Neuronal stem cell (in vitro differentiated cells): ENCODE measurements at regions not wholly inside any gene's neighbourhood (a gene's known extent, or its start where the extent isn't known, plus 50 kb on each side); places are given as distances from the start of the nearest gene placed in this dataset.
"Not testable (repeated sequence)": the region's sequence is repeated elsewhere in the genome, so short reads cannot be mapped to it uniquely, and the experiment has no call there.

Experiments used
- DNase-seq: peaks from one replicate; pipeline ENCODE4 v3.0.0-alpha.2; 2013; ENCODE audit warnings: low spot score
- H2AFZ ChIP-seq: one replicate; pipeline ENCODE4 v1.6.1; 2013; ENCODE audit warnings: mild to moderate bottlenecking, low read length, inconsistent platforms
- H2AK5ac ChIP-seq: 2 replicates; pipeline ENCODE4 v1.6.1; 2013; ENCODE audit warnings: low read depth, mild to moderate bottlenecking, inconsistent platforms, low read length, moderate library complexity, mixed read lengths
- H2BK120ac ChIP-seq: 2 replicates; pipeline ENCODE4 v1.6.1; 2013; ENCODE audit warnings: low read depth, mild to moderate bottlenecking, inconsistent platforms, low read length, moderate library complexity, mixed read lengths
- H2BK12ac ChIP-seq: one replicate; pipeline ENCODE4 v1.6.1; 2013; ENCODE audit warnings: low read length, inconsistent platforms
- H2BK15ac ChIP-seq: 2 replicates; pipeline ENCODE4 v1.6.1; 2013; ENCODE audit warnings: mild to moderate bottlenecking, low read length, inconsistent platforms, mixed read lengths
- H2BK5ac ChIP-seq: one replicate; pipeline ENCODE4 v1.6.1; 2013; ENCODE audit warnings: inconsistent platforms, mild to moderate bottlenecking, low read length, moderate library complexity
- H3K14ac ChIP-seq: one replicate; pipeline ENCODE4 v1.6.1; 2013; ENCODE audit warnings: low read length, inconsistent platforms
- H3K18ac ChIP-seq: 2 replicates; pipeline ENCODE4 v1.6.1; 2013; ENCODE audit warnings: low read length, inconsistent platforms
- H3K23ac ChIP-seq: 2 replicates; pipeline ENCODE4 v1.6.1; 2013; ENCODE audit warnings: low read depth, mild to moderate bottlenecking, mixed read lengths, low read length, inconsistent platforms; ENCODE audit not compliant: poor library complexity
- H3K27ac ChIP-seq: replicated peaks from 3 replicates; pipeline ENCODE4 v1.5.1; 2013; ENCODE audit warnings: low read length, inconsistent platforms
- H3K27me3 ChIP-seq, 3 experiments: 2 replicates each; pipeline ENCODE4 v1.6.1; 2013; ENCODE audit warnings: low read length in 3 of 3, mild to moderate bottlenecking in 2 of 3, inconsistent platforms in 1 of 3, low read depth in 1 of 3, mixed read lengths in 1 of 3, moderate library complexity in 1 of 3; ENCODE audit not compliant: control insufficient read depth in 3 of 3, insufficient read depth in 3 of 3
- H3K36me3 ChIP-seq, 2 donors: replicated peaks in 1 of 2; 2 replicates each; pipeline ENCODE4 v1.6.1; 2013; ENCODE audit warnings: low read length in 2 of 2; ENCODE audit not compliant: control insufficient read depth in 2 of 2, insufficient read depth in 2 of 2
- H3K4ac ChIP-seq: 2 replicates; pipeline ENCODE4 v1.6.1; 2013; ENCODE audit warnings: inconsistent platforms, mild to moderate bottlenecking, low read length, moderate library complexity
- H3K4me1 ChIP-seq, 2 donors: 1 replicate in 1 of 2; 2 replicates in 1 of 2; pipeline ENCODE4 v1.6.1; 2013; ENCODE audit warnings: low read length in 2 of 2, low read depth in 1 of 2; ENCODE audit not compliant: control insufficient read depth in 2 of 2, insufficient read depth in 1 of 2
- H3K4me2 ChIP-seq: one replicate; pipeline ENCODE4 v1.6.1; 2013; ENCODE audit warnings: mild to moderate bottlenecking, low read length, inconsistent platforms; ENCODE audit not compliant: insufficient read depth, poor library complexity, severe bottlenecking
- H3K4me3 ChIP-seq, 2 donors: 2 replicates each; pipeline ENCODE4 v1.5.1; 2013; ENCODE audit warnings: low read length in 2 of 2, mild to moderate bottlenecking in 2 of 2, inconsistent platforms in 1 of 2, moderate library complexity in 1 of 2
- H3K79me1 ChIP-seq: one replicate; pipeline ENCODE4 v1.6.1; 2013; ENCODE audit warnings: low read depth, mild to moderate bottlenecking, inconsistent platforms, low read length, moderate library complexity
- H3K9ac ChIP-seq: one replicate; pipeline ENCODE4 v1.6.1; 2013; ENCODE audit warnings: mild to moderate bottlenecking, low read depth, low read length, inconsistent platforms; ENCODE audit not compliant: poor library complexity
- H3K9me3 ChIP-seq, 2 donors: replicated peaks in 1 of 2; 2 replicates each; pipeline versions ENCODE3 to v1.6.1; 2013; ENCODE audit warnings: low read length in 2 of 2, mild to moderate bottlenecking in 2 of 2, inconsistent platforms in 1 of 2, low read depth in 1 of 2, mixed read lengths in 1 of 2, moderate library complexity in 1 of 2; ENCODE audit not compliant: control insufficient read depth in 2 of 2, insufficient read depth in 1 of 2
- H4K8ac ChIP-seq: one replicate; pipeline ENCODE4 v1.6.1; 2013; ENCODE audit warnings: low read depth, mild to moderate bottlenecking, inconsistent platforms, low read length, moderate library complexity
- H4K91ac ChIP-seq: one replicate; pipeline ENCODE4 v1.6.1; 2013; ENCODE audit warnings: low read length, low read depth, mild to moderate bottlenecking, inconsistent platforms; ENCODE audit not compliant: poor library complexity
- WGBS, 2 donors: extraction: QIAGEN DNeasy Blood & Tissue Kit; methylation state at CpG; one replicate each; pipeline ENCODE4 v1.1.7; 2013; ENCODE audit warnings: missing lambda C conversion rate in 2 of 2, mixed read lengths in 1 of 2; ENCODE audit not compliant: insufficient read length in 2 of 2, insufficient replicate concordance in 1 of 2; ENCODE audit errors: extremely low coverage in 2 of 2; 5-methylcytosine and 5-hydroxymethylcytosine counted together

DNA sequence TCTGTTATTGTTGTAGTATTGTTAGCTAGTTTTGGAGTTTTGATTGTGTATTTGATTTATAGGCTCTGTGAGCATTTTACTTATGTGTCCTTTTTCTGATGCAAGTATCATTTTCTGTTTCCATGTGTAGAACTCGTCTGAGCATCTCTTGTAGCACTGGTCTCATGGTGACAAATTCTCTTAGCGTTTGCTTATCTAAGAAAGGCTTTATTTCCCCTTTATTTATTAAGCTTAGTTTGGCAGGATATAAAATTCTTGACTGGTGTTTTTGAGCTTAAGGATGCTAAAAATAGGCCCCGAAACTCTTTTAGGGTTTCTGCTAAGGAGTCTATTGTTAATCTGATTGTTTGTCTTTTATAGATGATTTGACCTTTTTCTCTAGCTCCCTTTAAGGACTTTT, 57.6 kb upstream of the THUMPD2 start:
- no peaks in the 10 kb centered on the region for H3K4me1 ChIP-seq
- H2BK12ac ChIP-seq, result no peak overlapping the region
- H3K18ac ChIP-seq, result no peak overlapping the region
- WGBS, 2 donors, result no CpG with 5 or more reads among the region's 3 CpGs
- no peak overlapping the region for H3K4ac ChIP-seq
- peaks cover 0 to 14% of the 10 kb centered on the region in 2 donors for H3K9me3 ChIP-seq
- H3K36me3 ChIP-seq, result no peaks in the 10 kb centered on the region
- no peak for DNase-seq
- H3K9ac ChIP-seq, result no peak overlapping the region
- H2BK5ac ChIP-seq, result no peak overlapping the region
- H3K23ac ChIP-seq, result no peak overlapping the region
- H3K27me3 ChIP-seq, result no peaks in the 10 kb centered on the region
- no peak overlapping the region for H3K4me3 ChIP-seq
- no peak overlapping the region for H2BK15ac ChIP-seq
- no peak overlapping the region for H3K4me2 ChIP-seq
- H4K8ac ChIP-seq, result no peak overlapping the region
- no peak overlapping the region for H2AK5ac ChIP-seq
- no peaks in the 10 kb centered on the region for H3K79me1 ChIP-seq
- no peak overlapping the region for H3K14ac ChIP-seq
- no peak overlapping the region for H4K91ac ChIP-seq
- no peak overlapping the region for H2AFZ ChIP-seq
- H2BK120ac ChIP-seq, result no peak overlapping the region
- H3K27ac ChIP-seq, result no peak overlapping the region

GRCh38 chr2:39834426-39834825, 55.4 kb upstream of the THUMPD2 start:
- H3K4me1 ChIP-seq, result no peaks in the 10 kb centered on the region
- H2BK120ac ChIP-seq, result no peak overlapping the region
- no peak for DNase-seq
- no peak overlapping the region for H3K9ac ChIP-seq
- H3K4ac ChIP-seq, result no peak overlapping the region
- no peak overlapping the region for H4K8ac ChIP-seq
- H2BK15ac ChIP-seq, result no peak overlapping the region
- H4K91ac ChIP-seq, result no peak overlapping the region
- no peak overlapping the region for H2BK12ac ChIP-seq
- H3K27ac ChIP-seq, result no peak overlapping the region
- no peak overlapping the region for H2BK5ac ChIP-seq
- H3K4me2 ChIP-seq, result no peak overlapping the region
- no peaks in the 10 kb centered on the region for H3K27me3 ChIP-seq
- no CpG with 5 or more reads among the region's 2 CpGs for WGBS, 2 donors
- H3K9me3 ChIP-seq, result peaks cover 0 to 14% of the 10 kb centered on the region in 2 donors
- no peak overlapping the region for H3K23ac ChIP-seq
- H3K14ac ChIP-seq, result no peak overlapping the region
- no peaks in the 10 kb centered on the region for H3K36me3 ChIP-seq
- H2AFZ ChIP-seq, result no peak overlapping the region
- H3K79me1 ChIP-seq, result no peaks in the 10 kb centered on the region
- H2AK5ac ChIP-seq, result no peak overlapping the region
- no peak overlapping the region for H3K4me3 ChIP-seq
- H3K18ac ChIP-seq, result no peak overlapping the region

DNA sequence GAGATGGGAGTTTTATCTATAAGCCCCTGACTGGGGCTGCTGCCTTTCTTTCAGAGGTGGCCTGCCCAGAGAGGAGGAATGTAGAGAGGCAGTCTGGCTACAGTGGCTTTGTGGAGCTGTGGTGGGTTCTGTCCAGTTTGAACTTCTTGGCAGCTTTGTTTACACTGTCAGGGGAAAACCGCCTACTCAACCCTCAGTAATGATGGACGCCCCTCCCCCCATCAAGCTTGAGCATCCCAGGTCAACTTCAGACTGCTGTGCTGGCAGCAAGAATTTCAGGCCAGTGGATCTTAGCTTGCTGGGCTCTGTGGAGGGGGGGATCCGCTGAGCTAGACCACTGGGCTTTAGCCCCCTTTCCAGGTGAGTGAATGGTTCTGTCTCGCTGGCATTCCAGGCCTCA, 51.6 kb upstream of the THUMPD2 start:
- H2BK5ac ChIP-seq, H2BK12ac ChIP-seq, H3K9me3 ChIP-seq, H4K8ac ChIP-seq, H3K4me1 ChIP-seq, H3K4ac ChIP-seq, H3K36me3 ChIP-seq, H2AK5ac ChIP-seq, H3K4me3 ChIP-seq, H3K27ac ChIP-seq, H3K27me3 ChIP-seq, DNase-seq, H4K91ac ChIP-seq, H3K4me2 ChIP-seq, H3K9ac ChIP-seq, H2BK120ac ChIP-seq, H2BK15ac ChIP-seq, H3K23ac ChIP-seq, H3K14ac ChIP-seq, H3K79me1 ChIP-seq: not testable (repeated sequence)
- H3K18ac ChIP-seq, result peak overlapping the region; percentile 52
- no CpG with 5 or more reads among the region's 4 CpGs for WGBS, 2 donors
- peak overlapping the region; percentile 77 for H2AFZ ChIP-seq
